ENCODE measurements at regions not wholly inside any gene's neighbourhood (a gene's known extent, or its start where the extent isn't known, plus 50 kb on each side); places are given as distances from the start of the nearest gene placed in this dataset.

DNA sequence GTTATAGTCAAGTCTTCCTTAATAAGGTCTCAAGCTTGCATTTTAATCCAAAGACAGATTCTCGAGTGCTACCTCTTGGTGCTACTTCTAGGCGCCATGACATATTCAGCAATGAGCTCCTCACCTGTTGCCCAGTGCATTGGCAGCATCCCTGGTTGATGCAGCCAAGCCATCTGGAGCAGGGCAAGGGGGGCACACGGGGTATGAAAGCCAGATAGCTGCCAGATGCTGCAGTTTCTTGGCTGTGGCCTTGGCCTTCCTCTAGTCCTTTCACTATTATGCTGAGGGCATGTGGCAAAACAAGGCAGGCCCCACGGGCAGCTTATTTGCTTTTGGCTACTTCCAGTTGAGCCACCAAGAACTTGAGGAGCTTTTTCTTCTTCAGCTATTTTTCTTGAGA lies 168.6 kb upstream of the PGRMC2 start:
- TF ChIP-seq, protein P1, sequence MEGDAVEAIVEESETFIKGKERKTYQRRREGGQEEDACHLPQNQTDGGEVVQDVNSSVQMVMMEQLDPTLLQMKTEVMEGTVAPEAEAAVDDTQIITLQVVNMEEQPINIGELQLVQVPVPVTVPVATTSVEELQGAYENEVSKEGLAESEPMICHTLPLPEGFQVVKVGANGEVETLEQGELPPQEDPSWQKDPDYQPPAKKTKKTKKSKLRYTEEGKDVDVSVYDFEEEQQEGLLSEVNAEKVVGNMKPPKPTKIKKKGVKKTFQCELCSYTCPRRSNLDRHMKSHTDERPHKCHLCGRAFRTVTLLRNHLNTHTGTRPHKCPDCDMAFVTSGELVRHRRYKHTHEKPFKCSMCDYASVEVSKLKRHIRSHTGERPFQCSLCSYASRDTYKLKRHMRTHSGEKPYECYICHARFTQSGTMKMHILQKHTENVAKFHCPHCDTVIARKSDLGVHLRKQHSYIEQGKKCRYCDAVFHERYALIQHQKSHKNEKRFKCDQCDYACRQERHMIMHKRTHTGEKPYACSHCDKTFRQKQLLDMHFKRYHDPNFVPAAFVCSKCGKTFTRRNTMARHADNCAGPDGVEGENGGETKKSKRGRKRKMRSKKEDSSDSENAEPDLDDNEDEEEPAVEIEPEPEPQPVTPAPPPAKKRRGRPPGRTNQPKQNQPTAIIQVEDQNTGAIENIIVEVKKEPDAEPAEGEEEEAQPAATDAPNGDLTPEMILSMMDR (optimal IDR thresholded peaks at IDR 0.05 in 1 of 3, IDR thresholded peaks at IDR 0.05 in 1 of 3, conservative IDR thresholded peaks at IDR 0.05 in 1 of 3; ENCODE audit: extremely low read depth in 1 of 3, insufficient read depth in 2 of 3, low read length in 3 of 3), result no peak
- TF ChIP-seq EZH2 (IDR thresholded peaks at IDR 0.05; ENCODE audit: low read length), result no peak

Data from keratinocyte (primary cell).